ENCODE measurements at regions not wholly inside any gene's neighbourhood (a gene's known extent, or its start where the extent isn't known, plus 50 kb on each side); places are given as distances from the start of the nearest gene placed in this dataset.

DNA sequence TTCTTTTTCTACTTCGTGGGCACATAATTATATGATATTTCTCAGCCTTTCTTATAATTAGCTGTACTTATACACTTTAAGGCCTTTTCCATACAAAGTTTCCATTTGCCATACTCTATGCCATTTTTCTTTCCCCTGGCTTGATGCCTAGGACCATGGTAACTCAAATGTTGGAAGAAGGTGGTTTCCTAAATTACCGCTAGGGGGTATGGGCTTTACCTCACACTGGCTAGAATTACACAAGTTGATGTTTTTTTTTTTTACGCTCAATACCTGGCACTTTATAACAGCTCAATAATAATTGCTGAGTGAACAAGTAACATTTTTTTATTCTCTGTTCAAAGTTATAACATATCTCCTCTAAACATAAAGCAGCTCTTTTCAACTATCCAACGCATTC, 306.8 kb upstream of the LRFN5 start:
- TF ChIP-seq POLR2A (IDR thresholded peaks at IDR 0.05): no peak
- TF ChIP-seq, protein P1, sequence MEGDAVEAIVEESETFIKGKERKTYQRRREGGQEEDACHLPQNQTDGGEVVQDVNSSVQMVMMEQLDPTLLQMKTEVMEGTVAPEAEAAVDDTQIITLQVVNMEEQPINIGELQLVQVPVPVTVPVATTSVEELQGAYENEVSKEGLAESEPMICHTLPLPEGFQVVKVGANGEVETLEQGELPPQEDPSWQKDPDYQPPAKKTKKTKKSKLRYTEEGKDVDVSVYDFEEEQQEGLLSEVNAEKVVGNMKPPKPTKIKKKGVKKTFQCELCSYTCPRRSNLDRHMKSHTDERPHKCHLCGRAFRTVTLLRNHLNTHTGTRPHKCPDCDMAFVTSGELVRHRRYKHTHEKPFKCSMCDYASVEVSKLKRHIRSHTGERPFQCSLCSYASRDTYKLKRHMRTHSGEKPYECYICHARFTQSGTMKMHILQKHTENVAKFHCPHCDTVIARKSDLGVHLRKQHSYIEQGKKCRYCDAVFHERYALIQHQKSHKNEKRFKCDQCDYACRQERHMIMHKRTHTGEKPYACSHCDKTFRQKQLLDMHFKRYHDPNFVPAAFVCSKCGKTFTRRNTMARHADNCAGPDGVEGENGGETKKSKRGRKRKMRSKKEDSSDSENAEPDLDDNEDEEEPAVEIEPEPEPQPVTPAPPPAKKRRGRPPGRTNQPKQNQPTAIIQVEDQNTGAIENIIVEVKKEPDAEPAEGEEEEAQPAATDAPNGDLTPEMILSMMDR (IDR thresholded peaks at IDR 0.05): no peak
